PC-3 (cell line): ENCODE measurements at regions not wholly inside any gene's neighbourhood (a gene's known extent, or its start where the extent isn't known, plus 50 kb on each side); places are given as distances from the start of the nearest gene placed in this dataset.

Experiments used
- EZH2 ChIP-seq: fragments of 300-600 bp; sonication (generic); IDR thresholded peaks from one replicate; pipeline ENCODE4 v1.6.1; 2017; ENCODE audit warnings: antibody characterized with exemption, mild to moderate bottlenecking, low read length; ENCODE audit not compliant: unreplicated experiment
- EZH2phosphoT487 ChIP-seq: fragments of 300-600 bp; sonication (generic); IDR thresholded peaks from 2 replicates; pipeline ENCODE4 v1.6.1; 2018; ENCODE audit warnings: mild to moderate bottlenecking, antibody characterized with exemption, low read length, borderline replicate concordance
- TF ChIP-seq, protein P1 (sequence below): fragments of 300-600 bp; sonication (generic); conservative IDR thresholded peaks from 2 replicates; pipeline ENCODE4 v1.5.1; 2017; ENCODE audit warnings: antibody characterized with exemption, low read depth, mild to moderate bottlenecking, low read length

DNA sequence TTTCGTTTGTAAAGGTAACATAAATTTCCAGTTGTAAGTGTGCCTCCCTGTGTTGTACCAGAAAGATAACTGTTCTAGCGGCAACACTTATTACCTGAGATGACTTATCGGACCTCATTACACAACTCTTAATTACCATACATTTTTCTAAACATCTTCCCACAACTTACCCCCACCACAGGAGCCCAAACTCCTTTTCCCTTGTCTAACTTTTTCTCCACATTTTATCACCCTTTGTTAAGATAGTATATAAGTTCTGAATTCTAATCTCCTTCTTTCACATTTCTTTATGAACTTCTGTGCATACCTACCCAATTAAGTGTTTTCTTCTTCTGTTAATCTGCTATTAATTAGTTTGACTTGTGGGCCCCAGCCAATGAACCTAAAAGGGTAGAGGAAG, 143.7 kb upstream of the CAMK1G start:
- TF ChIP-seq, protein P1, sequence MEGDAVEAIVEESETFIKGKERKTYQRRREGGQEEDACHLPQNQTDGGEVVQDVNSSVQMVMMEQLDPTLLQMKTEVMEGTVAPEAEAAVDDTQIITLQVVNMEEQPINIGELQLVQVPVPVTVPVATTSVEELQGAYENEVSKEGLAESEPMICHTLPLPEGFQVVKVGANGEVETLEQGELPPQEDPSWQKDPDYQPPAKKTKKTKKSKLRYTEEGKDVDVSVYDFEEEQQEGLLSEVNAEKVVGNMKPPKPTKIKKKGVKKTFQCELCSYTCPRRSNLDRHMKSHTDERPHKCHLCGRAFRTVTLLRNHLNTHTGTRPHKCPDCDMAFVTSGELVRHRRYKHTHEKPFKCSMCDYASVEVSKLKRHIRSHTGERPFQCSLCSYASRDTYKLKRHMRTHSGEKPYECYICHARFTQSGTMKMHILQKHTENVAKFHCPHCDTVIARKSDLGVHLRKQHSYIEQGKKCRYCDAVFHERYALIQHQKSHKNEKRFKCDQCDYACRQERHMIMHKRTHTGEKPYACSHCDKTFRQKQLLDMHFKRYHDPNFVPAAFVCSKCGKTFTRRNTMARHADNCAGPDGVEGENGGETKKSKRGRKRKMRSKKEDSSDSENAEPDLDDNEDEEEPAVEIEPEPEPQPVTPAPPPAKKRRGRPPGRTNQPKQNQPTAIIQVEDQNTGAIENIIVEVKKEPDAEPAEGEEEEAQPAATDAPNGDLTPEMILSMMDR, result no peak
- TF ChIP-seq EZH2, result no peak
- no peak for TF ChIP-seq EZH2phosphoT487
